Inflammatory macrophage treated with lipopolysaccharide for 4 hours (primary cell): ENCODE measurements at regions not wholly inside any gene's neighbourhood (a gene's known extent, or its start where the extent isn't known, plus 50 kb on each side); places are given as distances from the start of the nearest gene placed in this dataset.
"Not testable (repeated sequence)": the region's sequence is repeated elsewhere in the genome, so short reads cannot be mapped to it uniquely, and the experiment has no call there.

Experiments
- DNase-seq: peaks from one replicate; pipeline ENCODE4 v3.0.0-alpha.2; 2020

GRCh38 chr10:78327778-78328591 is 294.3 kb downstream of the RPS24 start:
- no peak for DNase-seq

GRCh38 chr10:78328592-78329404 is 295.1 kb downstream of the RPS24 start:
- DNase-seq: no peak

- no peak for DNase-seq
These were observed 297.2 kb downstream of the RPS24 start for GRCh38 chr10:78330884-78331283.

- DNase-seq: no peak
These were observed 297.8 kb downstream of the RPS24 start for GRCh38 chr10:78331391-78331922.

- no peak for DNase-seq
These were observed 298.3 kb downstream of the RPS24 start for GRCh38 chr10:78332012-78332411.

- DNase-seq: peak; percentile 4
These were observed 299.0 kb downstream of the RPS24 start for GRCh38 chr10:78332657-78333056.

GRCh38 chr10:78333362-78334143 is 299.9 kb downstream of the RPS24 start:
- DNase-seq: no peak

- DNase-seq: no peak
These were observed 301.7 kb downstream of the RPS24 start for GRCh38 chr10:78335371-78335690.

- DNase-seq: no peak
These were observed 302.2 kb downstream of the RPS24 start for GRCh38 chr10:78335691-78336401.

- no peak for DNase-seq
These were observed 302.7 kb downstream of the RPS24 start for GRCh38 chr10:78336402-78336791.

- no peak for DNase-seq
These were observed 303.4 kb downstream of the RPS24 start for GRCh38 chr10:78337016-78337415.

GRCh38 chr10:78337646-78338391 is 304.2 kb downstream of the RPS24 start:
- DNase-seq: no peak

GRCh38 chr10:78338717-78339116 is 305.1 kb downstream of the RPS24 start:
- DNase-seq: no peak

GRCh38 chr10:78339251-78339650 is 305.6 kb downstream of the RPS24 start:
- DNase-seq: no peak

- DNase-seq: no peak
These were observed 308.4 kb downstream of the RPS24 start for GRCh38 chr10:78341953-78342614.

- DNase-seq: no peak
These were observed 309.4 kb downstream of the RPS24 start for GRCh38 chr10:78342827-78343653.

GRCh38 chr10:78344257-78344656 is 310.6 kb downstream of the RPS24 start:
- not testable (repeated sequence) for DNase-seq

GRCh38 chr10:78345515-78345914 is 311.9 kb downstream of the RPS24 start:
- DNase-seq: not testable (repeated sequence)

- no peak for DNase-seq
These were observed 313.1 kb downstream of the RPS24 start for GRCh38 chr10:78346721-78347120.
